GM12892 (cell line): ENCODE measurements at regions not wholly inside any gene's neighbourhood (a gene's known extent, or its start where the extent isn't known, plus 50 kb on each side); places are given as distances from the start of the nearest gene placed in this dataset.

ENCODE experiments used
- POLR2A ChIP-seq: IDR thresholded peaks from 2 replicates; pipeline ENCODE4 v1.6.1; 2011; ENCODE audit warnings: low read depth, low read length, control low read depth
- POLR2AphosphoS5 ChIP-seq: IDR thresholded peaks from 2 replicates; pipeline ENCODE4 v1.6.1; 2011; ENCODE audit warnings: low read depth, low read length, control low read depth
- TAF1 ChIP-seq: IDR thresholded peaks from 2 replicates; pipeline ENCODE4 v1.6.1; 2011; ENCODE audit warnings: low read depth, mild to moderate bottlenecking, control low read depth, low read length, borderline replicate concordance

GRCh38 chr3:152581951-152582350, 253.0 kb upstream of the P2RY1 start:
- TF ChIP-seq TAF1 (no peak), POLR2A (no peak), POLR2AphosphoS5 (no peak)
